NCI-H524 (cell line): ENCODE measurements at regions not wholly inside any gene's neighbourhood (a gene's known extent, or its start where the extent isn't known, plus 50 kb on each side); places are given as distances from the start of the nearest gene placed in this dataset.

ENCODE experiments used
- DNase-seq, 2 experiments: peaks; one replicate each; lab custom pipeline; 2025; lab: John Stamatoyannopoulos, UW

- peak; percentile 22 to 69 for DNase-seq
Observed at GRCh38 chr18:45526114-45526841, 89.0 kb upstream of the SLC14A2 start.

DNA sequence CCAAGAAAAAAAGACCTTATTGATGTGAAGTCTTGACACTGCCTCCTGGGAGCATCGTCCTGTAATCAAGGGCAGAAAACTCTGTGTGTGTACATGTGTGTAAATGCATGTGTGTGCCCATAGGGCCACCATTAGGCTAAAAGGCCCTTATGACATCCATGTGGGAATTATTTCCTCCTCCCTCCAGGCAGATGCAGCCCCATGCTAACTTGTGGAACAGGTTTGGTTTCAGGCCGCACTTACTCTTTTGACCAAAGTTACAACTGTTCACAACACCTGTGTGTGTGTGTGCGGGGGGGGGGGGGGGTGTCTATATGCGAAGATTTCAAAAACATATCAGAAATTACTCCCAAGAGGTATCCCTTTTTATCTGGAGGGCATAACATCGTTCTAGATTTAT is 87.4 kb upstream of the SLC14A2 start:
- no peak for DNase-seq

- no peak for DNase-seq
Observed at GRCh38 chr18:45528712-45529336, 86.5 kb upstream of the SLC14A2 start.

GRCh38 chr18:45538444-45538843 is 76.8 kb upstream of the SLC14A2 start:
- DNase-seq, result no peak

DNA sequence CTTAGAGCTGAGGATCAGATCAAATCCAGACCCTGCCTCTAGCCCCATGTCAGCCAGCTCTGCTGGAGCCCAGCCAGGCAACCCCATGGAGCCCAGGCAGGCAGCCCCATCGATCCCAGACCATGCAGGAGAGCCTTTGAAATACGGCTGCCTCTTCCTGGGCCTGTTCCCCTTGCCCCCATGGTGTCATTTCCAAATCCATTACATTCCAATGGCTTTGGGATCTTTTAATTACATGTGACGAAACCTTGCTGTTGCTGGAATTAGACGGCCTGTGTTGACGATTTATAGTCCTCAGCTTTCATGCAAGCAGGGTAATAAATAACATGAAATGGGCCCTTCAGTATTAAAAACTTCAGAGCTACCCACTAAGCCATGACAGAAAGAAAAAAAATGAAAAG is 75.8 kb upstream of the SLC14A2 start:
- no peak for DNase-seq

DNA sequence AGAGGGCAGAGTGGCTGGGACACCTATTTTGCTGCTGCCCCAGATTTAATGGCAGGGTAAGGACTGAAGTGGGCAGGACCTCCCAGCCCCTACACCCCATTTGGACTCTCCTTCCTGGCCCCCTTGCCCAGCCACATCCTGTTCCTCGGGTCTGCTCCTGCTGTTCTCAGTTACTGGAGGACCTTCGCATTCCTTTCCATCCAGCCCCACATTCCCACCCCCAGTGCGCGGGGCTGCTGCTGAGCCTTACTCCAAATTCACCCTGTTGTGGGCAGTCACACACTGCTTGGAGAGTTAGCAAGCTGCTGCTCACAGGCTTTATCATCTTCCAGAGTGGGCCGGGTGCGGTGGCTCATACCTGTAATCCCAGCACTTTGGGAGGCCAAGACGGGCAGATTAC is 75.2 kb upstream of the SLC14A2 start:
- DNase-seq, result no peak

- no peak for DNase-seq
Observed at GRCh38 chr18:45541421-45541820, 73.9 kb upstream of the SLC14A2 start.

DNA sequence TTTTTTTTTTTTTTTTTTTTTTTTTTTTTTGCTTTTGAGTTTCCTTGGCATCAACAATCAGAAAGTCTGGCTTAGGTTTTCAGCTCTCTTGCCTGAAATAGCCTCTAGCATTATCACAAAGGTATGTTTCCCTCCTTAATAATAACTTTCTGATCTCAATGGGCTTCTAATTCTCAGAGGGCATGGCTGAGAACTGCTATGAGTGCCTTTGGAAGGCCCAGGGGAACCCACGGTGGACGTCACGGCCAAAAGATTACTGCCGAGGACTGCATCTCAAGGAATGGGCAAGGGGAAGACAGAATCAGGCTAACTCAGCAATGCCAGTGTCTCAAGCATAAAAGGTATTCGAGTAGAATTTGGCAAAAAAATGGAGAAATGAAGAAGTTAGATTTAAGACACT is 73.2 kb upstream of the SLC14A2 start:
- no peak for DNase-seq

- no peak for DNase-seq
Observed at GRCh38 chr18:45547910-45548309, 67.4 kb upstream of the SLC14A2 start.

GRCh38 chr18:45548614-45549013 is 66.7 kb upstream of the SLC14A2 start:
- DNase-seq, result no peak

- peak; percentile 43 to 80 for DNase-seq
Observed at GRCh38 chr18:45549290-45549689, 66.0 kb upstream of the SLC14A2 start.

DNA sequence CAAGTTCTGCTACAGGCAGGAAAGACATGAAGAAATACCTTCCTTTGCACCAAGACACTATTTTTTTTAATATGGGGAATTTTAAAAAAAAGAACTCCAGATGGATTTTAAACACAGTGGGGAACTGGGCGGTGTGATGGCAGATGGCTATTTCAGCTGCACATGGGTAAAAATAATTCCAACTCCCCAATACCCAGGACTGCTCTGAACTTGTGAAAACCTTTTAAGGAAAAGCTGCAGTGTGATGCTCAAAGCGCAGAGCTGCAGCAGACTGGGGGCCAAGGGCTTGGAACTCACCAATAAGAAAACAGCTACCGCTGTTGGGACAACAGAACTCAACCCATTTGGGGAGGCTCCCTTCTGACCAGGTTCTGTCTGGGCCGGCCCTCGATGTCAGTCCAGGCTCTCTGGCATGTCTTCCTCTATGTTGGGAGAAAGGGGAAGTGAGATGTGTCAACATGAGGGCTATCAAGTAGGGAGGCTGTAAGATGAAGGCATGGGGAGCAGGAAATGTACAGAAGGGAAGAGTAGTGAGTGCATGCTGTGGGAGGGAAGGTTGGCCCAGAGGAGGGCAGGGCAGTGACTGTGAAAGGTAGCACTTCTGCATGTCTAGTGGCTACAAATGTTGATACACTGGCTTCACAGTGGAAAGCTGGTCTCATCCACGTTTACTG is 64.0 kb upstream of the SLC14A2 start:
- peak in 1 of 2 experiments; percentile 39 for DNase-seq

DNA sequence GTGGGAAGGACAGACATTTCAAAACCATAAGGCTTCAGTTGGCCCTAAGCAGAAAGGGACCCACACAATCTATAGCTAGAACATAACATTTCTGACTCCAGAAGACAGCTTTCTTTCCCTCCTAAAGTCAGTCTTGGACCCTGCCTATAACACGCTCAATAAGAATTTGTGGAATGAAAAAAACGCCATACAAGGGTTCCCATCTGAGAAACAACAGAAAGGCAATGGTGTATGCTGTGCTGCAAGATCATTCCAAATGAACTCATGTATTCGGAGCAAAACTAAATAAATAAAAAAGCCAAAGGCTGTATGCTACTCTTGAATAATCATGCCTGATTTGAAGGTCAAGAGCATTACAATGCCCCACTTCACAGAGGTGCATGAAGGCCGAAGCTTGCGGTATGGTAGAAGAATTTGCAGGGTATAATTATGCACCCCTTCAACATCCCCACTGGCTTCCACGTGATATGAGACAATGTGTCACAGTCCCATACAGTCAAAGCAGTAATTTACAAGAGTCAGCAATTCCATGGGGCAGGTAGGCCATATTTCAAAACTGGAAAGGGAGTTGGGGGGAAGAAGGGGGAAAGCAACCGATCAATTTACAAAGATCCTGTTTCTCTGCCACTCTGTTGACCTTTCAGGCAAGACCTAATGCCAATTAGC is 61.4 kb upstream of the SLC14A2 start:
- no peak for DNase-seq

GRCh38 chr18:45554389-45554737 is 60.9 kb upstream of the SLC14A2 start:
- no peak for DNase-seq

DNA sequence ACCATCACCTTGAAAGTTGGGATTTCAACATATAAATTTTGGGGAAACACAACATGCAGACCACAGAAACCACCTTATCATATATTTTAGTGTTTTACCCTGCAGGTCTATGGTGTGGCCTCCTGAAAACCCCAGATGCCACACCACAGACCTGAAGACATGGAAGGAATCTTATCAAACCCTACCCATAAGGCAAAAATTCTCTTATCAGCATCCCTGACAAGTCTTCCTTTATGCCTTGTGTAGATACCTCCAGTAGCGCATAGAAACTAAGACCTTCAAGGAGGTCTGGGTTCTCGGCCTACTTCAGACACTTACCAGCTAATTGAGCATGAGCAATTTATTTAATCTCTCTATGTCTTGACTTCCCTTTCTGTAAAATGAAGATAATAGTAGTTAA is 59.1 kb upstream of the SLC14A2 start:
- DNase-seq, result no peak

DNA sequence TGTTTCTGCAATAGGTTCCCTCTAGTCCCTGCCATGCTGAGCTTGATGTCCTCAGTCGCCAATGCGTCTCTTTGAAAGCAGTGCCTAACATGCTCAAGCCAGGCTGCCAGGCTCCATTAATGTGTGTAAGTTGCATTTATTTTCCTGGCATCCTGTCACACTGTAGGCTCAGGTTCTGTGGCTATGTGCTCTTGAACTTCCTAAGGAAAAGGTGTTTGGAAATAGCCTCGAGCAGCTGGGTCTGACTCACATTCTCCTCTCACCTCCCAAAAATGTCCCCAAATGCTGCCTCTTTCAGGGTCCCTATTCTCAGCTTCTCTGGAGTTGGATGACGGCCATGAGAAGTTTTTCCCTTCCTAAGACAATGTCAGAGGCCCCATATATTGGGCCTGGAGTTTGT is 58.0 kb upstream of the SLC14A2 start:
- no peak for DNase-seq

DNA sequence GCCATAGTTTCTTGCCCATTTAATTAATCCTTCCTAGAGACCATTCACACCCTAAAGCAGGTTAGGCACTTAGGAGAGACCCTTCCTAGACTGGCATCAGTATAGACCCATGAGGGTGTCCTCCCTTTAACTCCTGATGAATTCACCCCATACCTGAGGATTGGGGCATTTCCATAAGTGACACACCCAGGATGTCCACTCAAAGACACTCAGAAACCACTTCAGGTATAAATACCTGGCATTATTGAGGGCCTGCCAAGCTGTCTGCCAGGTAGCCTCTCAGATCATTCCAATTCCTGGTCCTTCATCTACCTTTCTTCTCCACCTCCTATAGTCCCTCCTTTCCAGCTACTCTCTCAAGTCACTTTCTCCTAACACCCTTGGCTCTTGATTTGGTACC is 57.5 kb upstream of the SLC14A2 start:
- DNase-seq, result no peak

DNA sequence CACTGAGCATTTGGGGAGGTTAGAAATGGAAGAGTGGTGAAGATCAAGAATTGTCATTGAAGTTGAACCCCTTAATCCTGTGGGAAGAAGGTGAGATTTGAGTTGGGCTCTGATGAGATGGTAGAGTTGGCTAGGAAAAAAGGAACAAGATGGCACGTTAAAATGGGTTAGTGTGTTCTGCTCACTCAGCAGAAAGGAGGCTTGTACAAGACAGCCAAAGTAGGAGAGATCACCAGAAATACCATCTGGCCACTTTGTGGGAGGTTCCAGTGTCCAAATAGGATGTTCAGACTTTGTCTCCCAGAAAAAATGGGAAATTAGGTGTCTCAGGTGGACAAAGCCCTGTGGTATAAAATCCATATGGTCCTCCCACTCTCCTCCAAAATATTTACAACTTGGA is 56.0 kb upstream of the SLC14A2 start:
- no peak for DNase-seq

- DNase-seq, result no peak
Observed at GRCh38 chr18:45560870-45561269, 54.4 kb upstream of the SLC14A2 start.

DNA sequence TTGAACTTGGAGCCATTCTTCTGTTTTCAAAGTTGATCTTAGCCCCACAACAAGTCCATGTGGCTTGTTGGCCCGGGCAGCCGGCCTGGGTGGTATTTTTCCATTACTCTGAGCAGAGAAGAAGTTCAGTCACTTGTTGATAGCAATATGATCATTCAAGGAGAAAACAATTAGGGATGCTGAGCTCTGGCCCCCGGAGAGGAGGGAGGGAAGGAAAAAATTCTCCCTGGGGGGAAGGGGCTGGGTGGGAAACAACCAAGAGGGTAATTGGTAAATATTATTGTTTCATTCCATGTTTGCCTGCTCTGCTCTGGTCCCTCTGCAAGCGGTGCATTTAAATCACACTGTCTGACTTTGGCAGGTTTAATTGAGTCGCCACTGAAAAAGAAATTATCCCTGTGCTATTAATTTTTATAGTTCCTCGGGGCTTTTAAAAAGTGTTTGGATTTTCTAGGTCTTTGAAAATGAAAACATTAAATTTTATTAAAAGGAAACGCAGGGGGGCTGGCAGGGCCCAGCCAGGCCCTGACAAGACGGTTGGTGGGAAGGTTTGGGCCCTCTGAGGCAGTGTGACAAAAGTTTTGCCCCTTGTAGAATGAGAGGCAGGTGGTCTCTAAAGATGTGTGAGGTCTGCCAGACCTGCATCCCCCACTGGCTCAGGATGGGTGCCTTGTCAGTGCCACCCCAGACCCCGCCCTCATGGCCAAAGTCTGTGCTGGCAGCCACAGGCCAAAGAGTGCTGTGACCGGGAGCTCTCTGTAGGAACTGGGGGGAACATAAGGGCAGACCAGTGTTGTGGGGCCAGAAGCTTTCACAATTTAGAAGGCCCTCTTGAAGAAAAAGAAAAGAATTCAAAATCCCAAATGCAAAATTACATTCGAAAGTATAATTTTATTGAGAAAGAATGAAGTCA is 52.5 kb upstream of the SLC14A2 start:
- no peak for DNase-seq

DNA sequence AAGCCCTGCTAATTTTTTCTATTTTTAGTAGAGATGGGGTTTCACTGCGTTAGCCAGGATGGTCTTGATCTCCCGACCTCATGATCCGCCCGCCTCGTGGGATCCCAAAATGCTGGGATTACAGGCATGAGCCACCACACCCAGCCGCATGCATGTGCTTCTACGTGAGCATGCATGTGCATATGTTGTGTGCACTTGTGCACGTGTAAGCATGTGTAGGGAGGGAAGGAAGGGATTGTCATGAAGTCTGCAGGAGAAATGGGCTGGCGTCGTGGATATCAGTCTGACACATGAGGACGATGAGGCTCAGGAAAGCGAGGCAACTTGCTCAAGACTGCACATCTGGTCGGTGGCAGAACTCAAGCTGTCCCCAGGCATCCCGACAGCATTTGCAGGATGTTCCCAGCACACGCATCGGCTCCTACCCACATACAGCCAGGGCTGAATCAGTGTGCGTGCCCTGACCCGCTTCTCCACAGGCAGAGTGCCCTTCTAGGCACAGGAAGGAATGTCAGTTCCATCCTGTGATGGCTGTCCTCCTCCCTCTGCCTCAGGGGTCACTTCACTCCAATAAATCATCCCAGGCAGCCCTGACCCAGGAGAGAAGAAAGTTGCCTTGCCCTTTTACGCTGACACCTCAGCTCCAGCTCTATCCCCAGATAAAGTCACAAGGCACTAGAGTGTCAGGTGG is 49.9 kb upstream of the SLC14A2 start:
- DNase-seq, result no peak
